Stomach (tissue), 4 donors: ENCODE measurements at regions not wholly inside any gene's neighbourhood (a gene's known extent, or its start where the extent isn't known, plus 50 kb on each side); places are given as distances from the start of the nearest gene placed in this dataset.

ENCODE experiments used
- EP300 ChIP-seq: sonication (generic); formaldehyde crosslinking; IDR thresholded peaks from one replicate; pipeline ENCODE4 v1.6.1; 2017; ENCODE audit warnings: antibody characterized with exemption
- POLR2A ChIP-seq, 4 donors: fragments of 450-650 bp; IDR thresholded peaks; one replicate each; pipeline ENCODE4 v1.6.1; 2016; ENCODE audit warnings: antibody characterized with exemption in 4 of 4, control low read depth in 2 of 4, mild to moderate bottlenecking in 1 of 4, moderate library complexity in 1 of 4
- POLR2AphosphoS5 ChIP-seq, 3 donors: sonication (generic); formaldehyde crosslinking; IDR thresholded peaks; one replicate each; pipeline ENCODE4 v1.6.1; 2016; ENCODE audit warnings: antibody characterized with exemption in 3 of 3
- TF ChIP-seq, protein P1 (sequence below), 7 experiments: fragments of 450-650 bp in 4 of 7; fragments of 200-600 bp in 3 of 7; sonication (generic) in 3 of 7; IDR thresholded peaks; one replicate each; pipeline ENCODE4 v1.5.1; 2016 to 2019; ENCODE audit warnings: antibody characterized with exemption in 7 of 7, control low read depth in 2 of 7, mild to moderate bottlenecking in 1 of 7

DNA sequence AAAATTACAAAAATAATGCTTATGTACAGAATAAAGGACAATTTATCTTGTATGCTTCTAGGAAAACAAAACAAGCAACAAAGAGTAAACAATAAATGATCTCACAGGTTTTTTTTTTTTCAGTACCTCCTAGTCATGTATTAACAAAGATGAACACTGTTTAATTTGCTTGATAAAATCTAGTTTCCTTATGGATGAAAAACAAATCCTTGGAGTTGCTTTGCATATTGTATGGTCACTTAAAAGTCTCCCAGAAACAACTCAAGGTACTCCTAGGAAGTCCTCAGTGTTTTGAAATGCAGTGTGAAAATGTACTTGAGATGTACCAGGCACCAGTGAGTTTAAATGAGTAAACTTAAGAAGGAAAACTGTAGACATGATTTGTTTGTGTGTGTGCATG, 686.0 kb upstream of the BRINP3 start:
- TF ChIP-seq EP300 (no peak), POLR2A (IDR thresholded peaks at IDR 0.05) (no peak), POLR2AphosphoS5 (IDR thresholded peaks at IDR 0.05) (no peak)
- TF ChIP-seq, protein P1, sequence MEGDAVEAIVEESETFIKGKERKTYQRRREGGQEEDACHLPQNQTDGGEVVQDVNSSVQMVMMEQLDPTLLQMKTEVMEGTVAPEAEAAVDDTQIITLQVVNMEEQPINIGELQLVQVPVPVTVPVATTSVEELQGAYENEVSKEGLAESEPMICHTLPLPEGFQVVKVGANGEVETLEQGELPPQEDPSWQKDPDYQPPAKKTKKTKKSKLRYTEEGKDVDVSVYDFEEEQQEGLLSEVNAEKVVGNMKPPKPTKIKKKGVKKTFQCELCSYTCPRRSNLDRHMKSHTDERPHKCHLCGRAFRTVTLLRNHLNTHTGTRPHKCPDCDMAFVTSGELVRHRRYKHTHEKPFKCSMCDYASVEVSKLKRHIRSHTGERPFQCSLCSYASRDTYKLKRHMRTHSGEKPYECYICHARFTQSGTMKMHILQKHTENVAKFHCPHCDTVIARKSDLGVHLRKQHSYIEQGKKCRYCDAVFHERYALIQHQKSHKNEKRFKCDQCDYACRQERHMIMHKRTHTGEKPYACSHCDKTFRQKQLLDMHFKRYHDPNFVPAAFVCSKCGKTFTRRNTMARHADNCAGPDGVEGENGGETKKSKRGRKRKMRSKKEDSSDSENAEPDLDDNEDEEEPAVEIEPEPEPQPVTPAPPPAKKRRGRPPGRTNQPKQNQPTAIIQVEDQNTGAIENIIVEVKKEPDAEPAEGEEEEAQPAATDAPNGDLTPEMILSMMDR (IDR thresholded peaks at IDR 0.05): no peak
